Naive thymus-derived CD4-positive, alpha-beta T cell (primary cell): ENCODE measurements at regions not wholly inside any gene's neighbourhood (a gene's known extent, or its start where the extent isn't known, plus 50 kb on each side); places are given as distances from the start of the nearest gene placed in this dataset.

Experiments
- ATAC-seq: fragments of 150-1000 bp; cut with Tn5 transposase; 2 replicates; pipeline ENCODE4 v1.10.0; 2021; ENCODE audit warnings: mild to moderate bottlenecking, moderate library complexity
- CTCF ChIA-PET: fragments of 350-600 bp; sonication (Branson Sonifier 250); formaldehyde crosslinking; loops from one replicate; lab custom pipeline; 2021; ENCODE audit warnings: antibody characterized with exemption; lab: Charles Lee
- POLR2A ChIA-PET: fragments of 350-600 bp; sonication (Branson Sonifier 250); formaldehyde crosslinking; loops from one replicate; lab custom pipeline; 2021; ENCODE audit warnings: antibody characterized with exemption, inconsistent platforms; lab: Charles Lee
- DNase-seq, 9 donors: peaks; one replicate each; pipeline versions ENCODE4 v3.0.0 to v3.0.0-alpha.2; 2020 to 2022; ENCODE audit warnings: mixed read lengths in 1 of 9
- H3K27ac ChIP-seq: one replicate; pipeline ENCODE4 v1.7.0; 2013; ENCODE audit warnings: mild to moderate bottlenecking, low read depth, low read length, moderate library complexity
- H3K27me3 ChIP-seq, 2 donors: one replicate each; pipeline ENCODE4 v1.7.0; 2013; ENCODE audit warnings: low read length in 2 of 2, mild to moderate bottlenecking in 2 of 2, moderate library complexity in 2 of 2; ENCODE audit not compliant: control insufficient read depth in 2 of 2, insufficient read depth in 2 of 2
- H3K36me3 ChIP-seq, 3 experiments: 1 replicate in 2 of 3; 2 replicates in 1 of 3; pipeline ENCODE4 v1.7.0; 2013; ENCODE audit warnings: low read length in 3 of 3, mild to moderate bottlenecking in 3 of 3, moderate library complexity in 1 of 3; ENCODE audit not compliant: insufficient read depth in 3 of 3, control insufficient read depth in 2 of 3
- H3K4me1 ChIP-seq, 2 donors: one replicate each; pipeline ENCODE4 v1.7.0; 2013; ENCODE audit warnings: low read length in 2 of 2, mild to moderate bottlenecking in 2 of 2, moderate library complexity in 1 of 2; ENCODE audit not compliant: control insufficient read depth in 2 of 2, insufficient read depth in 2 of 2
- H3K4me3 ChIP-seq: 2 replicates; pipeline ENCODE4 v1.7.0; 2013; ENCODE audit warnings: mild to moderate bottlenecking, low read length
- H3K9me3 ChIP-seq, 3 experiments: 1 replicate in 2 of 3; 2 replicates in 1 of 3; pipeline ENCODE4 v1.7.0; 2013; ENCODE audit warnings: low read length in 3 of 3; ENCODE audit not compliant: control insufficient read depth in 2 of 3
- H3K27ac Mint-ChIP-seq, 9 donors: one replicate each; pipeline ENCODE4 v1.8.0; 2020 to 2022; ENCODE audit warnings: mixed read lengths in 9 of 9, mild to moderate bottlenecking in 8 of 9, moderate library complexity in 5 of 9, inconsistent platforms in 2 of 9
- H3K27me3 Mint-ChIP-seq, 5 donors: one replicate each; pipeline ENCODE4 v1.8.0; 2021 to 2022; ENCODE audit warnings: mixed read lengths in 5 of 5, mild to moderate bottlenecking in 1 of 5
- H3K36me3 Mint-ChIP-seq, 5 donors: one replicate each; pipeline ENCODE4 v1.8.0; 2020 to 2022; ENCODE audit warnings: mixed read lengths in 5 of 5, mild to moderate bottlenecking in 3 of 5, inconsistent platforms in 1 of 5
- H3K4me1 Mint-ChIP-seq, 7 donors: one replicate each; pipeline ENCODE4 v1.8.0; 2020 to 2022; ENCODE audit warnings: mixed read lengths in 7 of 7, mild to moderate bottlenecking in 3 of 7, inconsistent platforms in 1 of 7
- H3K4me3 Mint-ChIP-seq, 10 donors: one replicate each; pipeline ENCODE4 v1.8.0; 2020 to 2022; ENCODE audit warnings: mild to moderate bottlenecking in 10 of 10, mixed read lengths in 10 of 10, moderate library complexity in 6 of 10, inconsistent platforms in 2 of 10
- H3K9me3 Mint-ChIP-seq, 11 donors: one replicate each; pipeline ENCODE4 v1.8.0; 2020 to 2022; ENCODE audit warnings: mixed read lengths in 11 of 11, mild to moderate bottlenecking in 4 of 11, inconsistent platforms in 1 of 11, moderate library complexity in 1 of 11
- intact Hi-C, 2 donors: fragments of 100-400 bp; cut with micrococcal nuclease; formaldehyde crosslinking; loops; one replicate each; pipeline ENCODE4 v1.15.1; 2023

DNA sequence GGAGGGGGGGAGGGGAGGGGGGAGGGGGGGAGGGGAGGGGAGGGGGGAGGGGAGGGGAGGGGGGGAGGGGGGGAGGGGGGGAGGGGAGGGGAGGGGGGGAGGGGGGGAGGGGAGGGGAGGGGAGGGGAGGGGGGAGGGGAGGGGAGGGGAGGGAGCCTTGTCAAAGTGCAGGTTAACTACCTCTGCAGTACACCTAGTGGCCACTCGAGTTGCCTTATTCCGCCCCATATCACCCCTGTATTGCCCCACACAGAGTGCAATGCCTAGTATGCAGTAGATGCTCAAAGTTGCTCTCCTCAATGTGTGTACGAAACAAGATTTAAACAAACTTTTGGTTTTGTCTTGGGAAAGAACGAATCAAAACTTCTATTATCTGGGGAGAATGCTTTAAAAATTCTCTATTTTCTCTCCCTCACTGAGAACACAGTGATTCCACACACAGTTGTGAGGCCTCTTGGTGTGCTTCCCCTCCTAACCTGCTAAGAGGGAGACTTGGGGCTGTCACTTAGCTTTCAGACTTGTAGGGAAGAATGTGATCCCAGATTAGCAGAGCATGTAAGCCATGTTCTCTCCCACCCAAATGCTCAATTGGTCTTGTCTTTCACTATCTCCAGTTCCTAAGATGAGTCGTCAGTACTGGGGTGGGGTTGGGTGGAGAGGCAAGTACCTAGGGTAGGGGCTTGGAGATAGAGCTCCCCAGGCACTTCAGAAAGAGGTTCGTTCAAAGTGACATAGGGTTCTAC is 79.7 kb upstream of the MAP10 start:
- Histone ChIP-seq H3K4me1 (no peaks in the 10 kb centered on the region), H3K27me3 (no peaks in the 10 kb centered on the region), H3K9me3 (no peaks in the 10 kb centered on the region), H3K27ac (no peak overlapping the region), H3K4me3 (no peak overlapping the region), H3K36me3 (no peaks in the 10 kb centered on the region)
- intact Hi-C loops = no loop called here
- H3K4me3 Mint-ChIP-seq = peak overlapping the region in 1 of 10 donors; percentile 12
- peaks cover 8 to 12% (median 10%) of the 10 kb centered on the region in 7 donors for H3K4me1 Mint-ChIP-seq
- peak overlapping the region in 1 of 9 donors; percentile 5 for H3K27ac Mint-ChIP-seq
- POLR2A ChIA-PET = no interaction called here
- CTCF ChIA-PET = no interaction called here
- DNase-seq = no peak
- H3K36me3 Mint-ChIP-seq = peaks cover 0 to 3% (median 0%) of the 10 kb centered on the region in 5 donors
- no peak for ATAC-seq
- peaks cover 4 to 16% (median 13%) of the 10 kb centered on the region in 5 donors for H3K27me3 Mint-ChIP-seq
- peaks cover 0 to 3% (median 0%) of the 10 kb centered on the region in 11 donors for H3K9me3 Mint-ChIP-seq

DNA sequence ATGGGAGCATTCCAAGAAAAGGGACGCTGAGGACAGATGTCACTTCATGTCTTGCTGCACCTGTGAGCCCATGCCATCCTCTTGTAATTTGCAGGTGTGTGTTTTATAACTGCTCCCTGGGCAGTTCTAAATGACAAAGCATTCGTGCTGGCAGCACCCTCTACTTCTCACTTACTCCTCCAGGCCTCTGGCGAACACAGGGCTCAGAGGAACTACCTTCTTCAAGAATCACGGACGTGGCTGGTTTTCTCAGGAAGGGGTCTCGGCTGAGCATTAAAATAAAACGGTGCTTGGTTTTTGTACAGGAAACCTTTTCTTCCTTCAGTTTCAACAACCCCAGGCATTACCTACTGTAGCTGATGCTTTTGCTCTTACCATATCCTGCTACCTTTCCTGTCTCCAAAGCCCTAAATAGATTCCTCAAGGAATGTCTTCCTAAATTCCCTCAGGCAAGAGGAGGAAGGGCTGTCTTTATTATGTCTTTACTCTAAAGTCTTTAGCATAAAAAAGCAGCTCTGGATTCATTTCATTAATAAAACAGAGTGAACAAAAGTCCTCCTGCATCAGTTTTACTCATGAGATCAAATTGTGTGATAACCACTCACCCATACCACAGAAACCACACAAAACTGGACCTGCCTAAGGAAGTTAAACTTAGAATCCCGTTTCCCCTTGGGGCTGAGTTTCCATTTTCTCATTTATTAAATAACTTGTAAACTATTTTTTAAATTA is 79.0 kb upstream of the MAP10 start:
- peaks cover 4 to 17% (median 14%) of the 10 kb centered on the region in 5 donors for H3K27me3 Mint-ChIP-seq
- ChIA-PET POLR2A (no interaction called here), CTCF (no interaction called here)
- no peak overlapping the region for H3K27ac Mint-ChIP-seq
- Histone ChIP-seq H3K27me3 (no peaks in the 10 kb centered on the region), H3K4me3 (no peak overlapping the region), H3K27ac (no peak overlapping the region), H3K4me1 (no peaks in the 10 kb centered on the region), H3K9me3 (no peaks in the 10 kb centered on the region), H3K36me3 (no peaks in the 10 kb centered on the region)
- no peak for ATAC-seq
- intact Hi-C loops = no loop called here
- DNase-seq = no peak
- H3K4me1 Mint-ChIP-seq = peaks cover 8 to 12% (median 11%) of the 10 kb centered on the region in 7 donors
- peak overlapping the region in 2 of 10 donors; percentile 12 to 67 for H3K4me3 Mint-ChIP-seq
- H3K36me3 Mint-ChIP-seq = peaks cover 0 to 4% (median 0%) of the 10 kb centered on the region in 5 donors
- H3K9me3 Mint-ChIP-seq = peaks cover 0 to 7% (median 0%) of the 10 kb centered on the region in 11 donors

DNA sequence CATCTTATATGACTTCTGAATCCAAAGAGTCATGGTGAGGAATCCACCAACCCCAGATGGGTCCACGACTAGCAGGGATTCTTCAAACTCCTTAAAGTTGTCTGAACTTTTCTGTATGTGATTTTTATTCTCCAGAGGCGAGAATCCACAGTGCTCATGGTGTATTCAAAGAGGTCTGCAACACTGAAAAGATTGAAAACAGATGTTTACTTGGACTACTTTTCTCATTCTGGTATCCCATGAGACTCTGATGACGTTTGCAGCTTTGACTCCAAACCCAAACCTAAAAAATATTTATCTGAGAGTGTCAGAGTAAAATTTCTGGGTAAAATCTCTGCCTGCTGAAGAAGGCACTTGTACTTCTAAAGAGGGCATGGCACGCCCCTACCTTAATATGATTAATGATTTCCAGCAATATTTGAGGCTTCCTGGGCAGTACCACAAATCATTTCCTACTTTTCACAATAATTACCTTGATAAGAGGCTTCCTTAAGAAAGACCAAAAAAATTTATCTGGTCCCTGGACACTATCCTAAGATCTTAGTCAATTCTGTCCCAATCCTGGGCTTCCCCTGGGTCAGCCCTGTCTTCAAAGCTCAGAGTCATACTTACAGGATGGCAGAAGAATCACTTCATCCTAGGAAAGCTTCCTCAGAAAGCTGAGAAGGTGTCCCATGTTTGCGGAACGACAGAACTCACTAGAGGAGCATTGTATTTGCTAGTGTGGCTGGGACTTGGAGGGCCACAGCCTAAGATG is 76.5 kb upstream of the MAP10 start:
- POLR2A ChIA-PET = no interaction called here
- intact Hi-C loops = no loop called here
- Histone ChIP-seq H3K4me3 (no peak overlapping the region), H3K36me3 (no peaks in the 10 kb centered on the region), H3K4me1 (no peaks in the 10 kb centered on the region), H3K27ac (no peak overlapping the region), H3K9me3 (no peaks in the 10 kb centered on the region), H3K27me3 (no peaks in the 10 kb centered on the region)
- H3K36me3 Mint-ChIP-seq = peaks cover 0 to 4% (median 0%) of the 10 kb centered on the region in 5 donors
- DNase-seq (no peak), ATAC-seq (no peak)
- peaks cover 0 to 7% (median 0%) of the 10 kb centered on the region in 11 donors for H3K9me3 Mint-ChIP-seq
- no peak overlapping the region for H3K4me3 Mint-ChIP-seq
- H3K27ac Mint-ChIP-seq = no peak overlapping the region
- peaks cover 8 to 12% (median 11%) of the 10 kb centered on the region in 7 donors for H3K4me1 Mint-ChIP-seq
- peaks cover 8 to 16% (median 11%) of the 10 kb centered on the region in 5 donors for H3K27me3 Mint-ChIP-seq
- CTCF ChIA-PET = no interaction called here

DNA sequence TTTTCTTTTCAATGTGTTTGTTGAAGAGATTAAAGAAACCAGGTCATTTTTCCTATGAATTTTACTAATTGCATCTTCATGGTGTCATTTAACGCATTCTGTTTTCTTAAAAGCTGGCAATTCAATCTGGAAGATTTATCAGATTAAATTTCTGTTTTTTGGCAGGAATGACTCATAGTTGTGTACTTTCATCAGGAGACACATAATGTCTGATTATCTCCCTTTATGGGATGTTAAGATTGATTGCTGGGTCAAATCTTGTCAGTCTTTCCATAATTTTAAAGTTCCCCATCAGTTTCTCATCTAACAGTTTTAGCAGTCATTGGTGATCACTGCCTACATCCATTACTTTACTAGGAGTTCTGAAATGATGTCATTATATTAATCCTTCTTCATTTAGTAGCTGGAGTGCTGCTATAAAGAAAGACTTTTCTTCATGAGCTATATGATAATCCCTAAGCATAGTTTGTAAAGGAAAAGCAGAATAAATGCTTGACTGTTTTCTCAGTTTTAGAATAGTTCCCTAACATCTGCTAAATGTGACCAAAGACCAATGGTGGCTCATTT is 72.8 kb upstream of the MAP10 start:
- Mint-ChIP-seq H3K9me3 (peaks cover 0 to 7% (median 0%) of the 10 kb centered on the region in 11 donors), H3K27ac (no peak overlapping the region), H3K4me3 (no peak overlapping the region), H3K27me3 (peaks cover 8 to 11% (median 11%) of the 10 kb centered on the region in 5 donors), H3K4me1 (peaks cover 0 to 6% (median 3%) of the 10 kb centered on the region in 7 donors), H3K36me3 (peaks cover 0 to 4% (median 0%) of the 10 kb centered on the region in 5 donors)
- Histone ChIP-seq H3K4me3 (no peak overlapping the region), H3K36me3 (no peaks in the 10 kb centered on the region), H3K27ac (no peak overlapping the region), H3K9me3 (no peaks in the 10 kb centered on the region), H3K4me1 (no peaks in the 10 kb centered on the region), H3K27me3 (no peaks in the 10 kb centered on the region)
- DNase-seq (no peak), ATAC-seq (no peak)
- POLR2A ChIA-PET = no interaction called here
- CTCF ChIA-PET = no interaction called here
- intact Hi-C loops = no loop called here

DNA sequence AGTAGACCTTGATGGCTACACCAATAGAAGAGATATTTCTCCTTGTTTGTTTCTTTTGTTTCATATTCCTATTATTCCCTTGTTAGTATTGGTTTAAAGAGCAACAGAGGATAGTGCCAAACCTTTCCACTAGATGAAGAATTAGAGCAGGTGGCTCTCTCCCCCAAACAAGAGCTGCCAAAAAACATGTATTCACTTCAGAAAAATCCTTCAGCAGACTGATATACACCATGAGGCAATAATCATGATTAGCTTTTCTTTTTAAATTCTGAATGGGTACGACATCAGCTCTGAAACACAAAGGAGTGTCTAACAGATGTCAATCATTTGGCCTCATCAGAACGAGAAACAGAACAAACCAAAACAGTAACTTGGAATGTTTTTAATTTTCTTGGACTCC is 67.3 kb upstream of the MAP10 start:
- Mint-ChIP-seq H3K27ac (no peak overlapping the region), H3K4me3 (no peak overlapping the region), H3K27me3 (peaks cover 0 to 9% (median 0%) of the 10 kb centered on the region in 5 donors), H3K36me3 (no peaks in the 10 kb centered on the region), H3K4me1 (peaks cover 0 to 3% (median 0%) of the 10 kb centered on the region in 7 donors), H3K9me3 (peaks cover 0 to 3% (median 0%) of the 10 kb centered on the region in 11 donors)
- intact Hi-C loops = no loop called here
- H3K4me1 ChIP-seq = no peaks in the 10 kb centered on the region
- H3K4me3 ChIP-seq = no peak overlapping the region
- no peaks in the 10 kb centered on the region for H3K9me3 ChIP-seq
- CTCF ChIA-PET = interaction anchor here (0.6 to 0.7 kb wide), 2 partner anchors 47 to 526 kb away, joined by 3 to 4 read pairs; no protein-coding TSS in a partner anchor
- ATAC-seq = no peak
- no peak for DNase-seq
- no peaks in the 10 kb centered on the region for H3K36me3 ChIP-seq
- POLR2A ChIA-PET = no interaction called here
- no peak overlapping the region for H3K27ac ChIP-seq
- H3K27me3 ChIP-seq = no peaks in the 10 kb centered on the region

DNA sequence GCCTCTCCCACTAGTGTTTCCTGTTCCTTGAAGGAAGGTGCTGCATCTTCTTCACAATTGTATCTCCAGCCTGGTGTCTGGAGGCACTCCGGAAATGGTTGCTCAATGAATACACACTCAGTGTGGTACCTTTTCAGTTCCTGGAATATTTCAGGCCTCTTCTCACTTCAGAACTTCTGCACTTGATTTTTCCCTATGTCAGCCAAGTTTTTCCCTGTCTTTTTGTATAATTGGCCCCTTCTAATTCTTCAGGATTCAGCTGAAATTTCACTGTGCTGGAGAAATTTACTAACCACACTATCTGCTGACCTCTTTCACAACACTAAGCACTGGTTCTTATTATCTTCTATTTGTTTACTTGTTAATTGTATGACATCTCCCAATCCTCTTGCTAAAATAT is 61.2 kb upstream of the MAP10 start:
- H3K4me1 Mint-ChIP-seq = no peaks in the 10 kb centered on the region
- Histone ChIP-seq H3K27me3 (no peaks in the 10 kb centered on the region), H3K27ac (no peak overlapping the region), H3K4me3 (no peak overlapping the region), H3K4me1 (no peaks in the 10 kb centered on the region), H3K9me3 (peaks cover 0 to 9% (median 6%) of the 10 kb centered on the region in 3 experiments), H3K36me3 (no peaks in the 10 kb centered on the region)
- H3K27me3 Mint-ChIP-seq = peaks cover 0 to 7% (median 0%) of the 10 kb centered on the region in 5 donors
- intact Hi-C loops = no loop called here
- H3K36me3 Mint-ChIP-seq = peaks cover 0 to 8% (median 4%) of the 10 kb centered on the region in 5 donors
- ChIA-PET POLR2A (no interaction called here), CTCF (no interaction called here)
- ATAC-seq = no peak
- H3K27ac Mint-ChIP-seq = no peak overlapping the region
- H3K4me3 Mint-ChIP-seq = no peak overlapping the region
- DNase-seq = no peak
- peaks cover 7 to 27% (median 12%) of the 10 kb centered on the region in 11 donors for H3K9me3 Mint-ChIP-seq
